Cardiac muscle cell (in vitro differentiated cells and primary cell): ENCODE measurements at regions not wholly inside any gene's neighbourhood (a gene's known extent, or its start where the extent isn't known, plus 50 kb on each side); places are given as distances from the start of the nearest gene placed in this dataset.

Experiments
- DNase-seq, 2 donors: peaks; one replicate each; pipeline versions ENCODE4 v3.0.0 to v3.0.0-alpha.2; 2010 to 2017; ENCODE audit warnings: low read depth in 1 of 2, low spot score in 1 of 2
- H3K27ac ChIP-seq: fragments of 200-600 bp; sonication (generic); 2 replicates; pipeline ENCODE4 v1.5.1; 2016
- H3K27me3 ChIP-seq: fragments of 200-600 bp; sonication (generic); 2 replicates; pipeline ENCODE4 v1.6.0; 2016; ENCODE audit warnings: control low read depth
- H3K36me3 ChIP-seq: fragments of 200-600 bp; sonication (generic); 2 replicates; pipeline ENCODE4 v1.5.1; 2016; ENCODE audit warnings: control low read depth
- H3K4me1 ChIP-seq: fragments of 200-600 bp; sonication (generic); 2 replicates; pipeline ENCODE4 v1.8.1; 2017; ENCODE audit warnings: low read depth, mild to moderate bottlenecking, mixed run types
- H3K4me3 ChIP-seq: fragments of 200-600 bp; sonication (generic); 2 replicates; pipeline ENCODE4 v1.5.1; 2016; ENCODE audit warnings: mild to moderate bottlenecking
- H3K9me3 ChIP-seq: fragments of 200-600 bp; sonication (generic); 2 replicates; pipeline ENCODE4 v1.5.1; 2017; ENCODE audit warnings: low read depth, mild to moderate bottlenecking, control low read depth
- CTCF ChIP-seq: IDR thresholded peaks from 2 replicates; pipeline ENCODE4 v1.5.1; 2012; ENCODE audit warnings: low read depth, mild to moderate bottlenecking, low read length

GRCh38 chr1:200302192-200302920 lies 107.5 kb downstream of the ZNF281 start:
- Histone ChIP-seq H3K36me3 (no peaks in the 10 kb centered on the region), H3K4me3 (peak overlapping the region; percentile 29), H3K9me3 (no peaks in the 10 kb centered on the region), H3K27me3 (peaks cover 75% of the 10 kb centered on the region), H3K27ac (no peak overlapping the region), H3K4me1 (no peaks in the 10 kb centered on the region)
- peak; percentile 5 for TF ChIP-seq CTCF
- DNase-seq: peak; percentile 30 to 40

- DNase-seq: no peak
- Histone ChIP-seq H3K9me3 (no peaks in the 10 kb centered on the region), H3K27me3 (peaks cover 68% of the 10 kb centered on the region), H3K27ac (no peak overlapping the region), H3K4me1 (no peaks in the 10 kb centered on the region), H3K36me3 (no peaks in the 10 kb centered on the region), H3K4me3 (no peak overlapping the region)
- TF ChIP-seq CTCF: no peak
These were observed 108.7 kb downstream of the ZNF281 start for GRCh38 chr1:200301152-200301551.

- H3K27me3 ChIP-seq: peaks cover 56% of the 10 kb centered on the region
These were observed 110.3 kb downstream of the ZNF281 start for GRCh38 chr1:200299571-200299970.

GRCh38 chr1:200298242-200298641 lies 111.6 kb downstream of the ZNF281 start:
- Histone ChIP-seq H3K27ac (no peak overlapping the region), H3K27me3 (peaks cover 50% of the 10 kb centered on the region), H3K4me3 (no peak overlapping the region), H3K4me1 (no peaks in the 10 kb centered on the region), H3K36me3 (no peaks in the 10 kb centered on the region), H3K9me3 (no peaks in the 10 kb centered on the region)
- TF ChIP-seq CTCF: no peak
- no peak for DNase-seq

More at GRCh38 chr1:200299571-200299970, 110.3 kb downstream of the ZNF281 start:
- no peak for DNase-seq
- Histone ChIP-seq H3K27ac (no peak overlapping the region), H3K9me3 (no peaks in the 10 kb centered on the region), H3K36me3 (no peaks in the 10 kb centered on the region), H3K4me3 (no peak overlapping the region), H3K4me1 (no peaks in the 10 kb centered on the region)
- no peak for TF ChIP-seq CTCF

GRCh38 chr1:200296091-200296661 lies 113.7 kb downstream of the ZNF281 start:
- Histone ChIP-seq H3K4me1 (no peaks in the 10 kb centered on the region), H3K9me3 (no peaks in the 10 kb centered on the region), H3K27me3 (peaks cover 34% of the 10 kb centered on the region), H3K4me3 (no peak overlapping the region), H3K27ac (no peak overlapping the region), H3K36me3 (no peaks in the 10 kb centered on the region)
- DNase-seq: no peak
- TF ChIP-seq CTCF: no peak
